Omental fat pad (tissue), 3 donors: ENCODE measurements at regions not wholly inside any gene's neighbourhood (a gene's known extent, or its start where the extent isn't known, plus 50 kb on each side); places are given as distances from the start of the nearest gene placed in this dataset.

Experiments used
- ATAC-seq: fragments of 150-250 bp; one replicate; pipeline ENCODE4 v1.9.1; 2016; ENCODE audit warnings: mild to moderate bottlenecking, moderate library complexity; ENCODE audit not compliant: low FRiP score
- DNase-seq: peaks from one replicate; pipeline ENCODE4 v3.0.0-alpha.2; 2019; ENCODE audit warnings: low spot score
- TF ChIP-seq, protein P1 (sequence below), 3 donors: fragments of 450-650 bp; IDR thresholded peaks; one replicate each; pipeline ENCODE4 v1.5.1; 2016 to 2017; ENCODE audit warnings: antibody characterized with exemption in 3 of 3, mild to moderate bottlenecking in 3 of 3, moderate library complexity in 2 of 3

DNA sequence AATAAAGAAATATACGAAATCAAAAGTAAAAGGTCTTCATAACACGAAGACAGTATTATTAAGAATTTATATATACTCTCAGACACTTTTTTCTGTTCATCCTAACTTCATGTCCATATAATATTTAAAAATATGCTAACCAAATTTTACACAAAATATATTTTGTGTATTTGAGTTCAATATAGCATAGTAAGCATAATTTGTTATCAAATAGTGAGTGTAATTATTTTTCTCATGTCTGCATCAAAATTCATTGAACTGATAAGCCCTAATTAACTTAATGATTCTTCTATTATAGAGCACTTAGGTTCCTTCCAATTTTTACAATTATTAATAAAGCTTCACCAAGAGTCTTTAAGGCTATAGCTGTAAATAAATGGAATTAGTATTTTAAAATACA, 99.7 kb upstream of the SYT1 start:
- DNase-seq (no peak), ATAC-seq (no peak)
- TF ChIP-seq, protein P1, sequence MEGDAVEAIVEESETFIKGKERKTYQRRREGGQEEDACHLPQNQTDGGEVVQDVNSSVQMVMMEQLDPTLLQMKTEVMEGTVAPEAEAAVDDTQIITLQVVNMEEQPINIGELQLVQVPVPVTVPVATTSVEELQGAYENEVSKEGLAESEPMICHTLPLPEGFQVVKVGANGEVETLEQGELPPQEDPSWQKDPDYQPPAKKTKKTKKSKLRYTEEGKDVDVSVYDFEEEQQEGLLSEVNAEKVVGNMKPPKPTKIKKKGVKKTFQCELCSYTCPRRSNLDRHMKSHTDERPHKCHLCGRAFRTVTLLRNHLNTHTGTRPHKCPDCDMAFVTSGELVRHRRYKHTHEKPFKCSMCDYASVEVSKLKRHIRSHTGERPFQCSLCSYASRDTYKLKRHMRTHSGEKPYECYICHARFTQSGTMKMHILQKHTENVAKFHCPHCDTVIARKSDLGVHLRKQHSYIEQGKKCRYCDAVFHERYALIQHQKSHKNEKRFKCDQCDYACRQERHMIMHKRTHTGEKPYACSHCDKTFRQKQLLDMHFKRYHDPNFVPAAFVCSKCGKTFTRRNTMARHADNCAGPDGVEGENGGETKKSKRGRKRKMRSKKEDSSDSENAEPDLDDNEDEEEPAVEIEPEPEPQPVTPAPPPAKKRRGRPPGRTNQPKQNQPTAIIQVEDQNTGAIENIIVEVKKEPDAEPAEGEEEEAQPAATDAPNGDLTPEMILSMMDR (IDR thresholded peaks at IDR 0.05): no peak

GRCh38 chr12:78767264-78767981, 97.2 kb upstream of the SYT1 start:
- DNase-seq (no peak), ATAC-seq (no peak)
- TF ChIP-seq, protein P1 (IDR thresholded peaks at IDR 0.05): no peak

DNA sequence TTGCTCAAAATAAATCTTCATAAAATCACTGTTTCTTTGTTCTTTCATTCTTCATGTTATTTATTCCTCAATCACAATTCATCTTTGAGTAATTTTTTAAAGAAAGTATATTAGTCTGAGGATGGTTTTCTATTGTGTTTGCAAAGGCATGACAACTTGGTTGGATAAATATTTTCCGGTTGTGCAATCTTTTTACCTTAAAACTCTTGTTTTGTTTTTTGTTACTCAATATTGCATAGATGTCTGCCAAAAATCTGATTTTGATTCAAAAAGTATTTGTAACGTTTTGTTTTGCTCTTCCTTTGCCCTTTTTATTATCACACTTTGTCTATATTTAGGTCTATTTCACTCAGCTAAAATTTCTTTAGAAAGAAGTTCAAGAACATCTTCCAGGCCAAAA, 86.2 kb upstream of the SYT1 start:
- TF ChIP-seq, protein P1 (IDR thresholded peaks at IDR 0.05): no peak
- no peak for DNase-seq
- ATAC-seq: no peak

GRCh38 chr12:78787576-78787975, 77.0 kb upstream of the SYT1 start:
- DNase-seq: no peak
- TF ChIP-seq, protein P1 (IDR thresholded peaks at IDR 0.05): no peak
- ATAC-seq: no peak

- TF ChIP-seq, protein P1 (IDR thresholded peaks at IDR 0.05): no peak
- ATAC-seq: no peak
- no peak for DNase-seq
Observed at GRCh38 chr12:78790148-78790547, 74.4 kb upstream of the SYT1 start.

DNA sequence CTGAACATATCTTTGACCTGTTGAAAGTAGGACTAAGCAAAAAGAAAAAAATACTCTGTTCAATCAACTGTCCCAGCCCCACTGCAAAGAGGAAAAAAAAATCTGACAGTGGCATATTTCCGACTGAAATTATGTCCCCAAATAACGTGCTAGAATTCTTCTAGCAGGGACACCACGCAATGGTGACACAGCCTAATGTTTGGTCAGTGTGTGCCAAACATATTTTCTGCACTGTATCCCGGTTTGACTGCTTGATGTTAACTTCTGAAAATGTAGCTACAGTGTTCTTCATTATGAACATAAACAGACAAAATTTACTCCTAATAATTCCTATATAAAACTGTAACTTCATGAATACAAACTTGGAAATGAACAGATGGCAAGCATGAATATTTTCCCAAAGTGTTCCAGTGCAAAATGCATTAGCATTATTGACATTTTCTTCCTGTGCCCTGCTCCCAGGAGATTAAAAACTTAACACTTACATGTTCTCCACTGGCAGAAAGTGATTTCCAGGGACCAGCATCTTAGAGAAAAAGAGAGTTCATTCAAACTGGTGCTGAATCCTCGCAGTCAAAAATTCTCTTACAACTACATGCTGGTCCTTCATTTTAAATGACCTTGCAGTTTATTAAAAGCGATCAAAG, 72.4 kb upstream of the SYT1 start:
- TF ChIP-seq, protein P1 (IDR thresholded peaks at IDR 0.05): no peak
- DNase-seq (no peak), ATAC-seq (no peak)

- no peak for ATAC-seq
- TF ChIP-seq, protein P1 (IDR thresholded peaks at IDR 0.05): no peak
- DNase-seq: no peak
Observed at GRCh38 chr12:78793491-78793890, 71.1 kb upstream of the SYT1 start.
